Chondrocyte (in vitro differentiated cells): ENCODE measurements at regions not wholly inside any gene's neighbourhood (a gene's known extent, or its start where the extent isn't known, plus 50 kb on each side); places are given as distances from the start of the nearest gene placed in this dataset.
A peak's percentile ranks its signal among the peaks of the same experiment; 100 is the strongest.

ENCODE experiments used
- DNase-seq: peaks from one replicate; pipeline ENCODE4 v3.0.0; 2021; ENCODE audit warnings: mixed read lengths, low spot score
- H3K27ac Mint-ChIP-seq: one replicate; pipeline ENCODE4 v1.8.0; 2021; ENCODE audit warnings: mild to moderate bottlenecking, moderate library complexity, mixed read lengths; ENCODE audit not compliant: unreplicated experiment
- H3K27me3 Mint-ChIP-seq: 2 replicates; pipeline ENCODE4 v1.8.0; 2021; ENCODE audit warnings: low read depth, mixed read lengths
- H3K36me3 Mint-ChIP-seq: 2 replicates; pipeline ENCODE4 v1.8.0; 2021; ENCODE audit warnings: low read depth, mixed read lengths
- H3K4me1 Mint-ChIP-seq: 2 replicates; pipeline ENCODE4 v1.8.0; 2021; ENCODE audit warnings: low read depth, mild to moderate bottlenecking, mixed read lengths
- H3K4me3 Mint-ChIP-seq: one replicate; pipeline ENCODE4 v1.8.0; 2021; ENCODE audit warnings: mild to moderate bottlenecking, moderate library complexity, mixed read lengths; ENCODE audit not compliant: unreplicated experiment
- H3K9me3 Mint-ChIP-seq: 2 replicates; pipeline ENCODE4 v1.8.0; 2021; ENCODE audit warnings: low read depth, mixed read lengths
- TF ChIP-seq, protein P1 (sequence below): fragments of 200-600 bp; sonication (generic); IDR thresholded peaks from 2 replicates; pipeline ENCODE4 v1.5.0; 2021; ENCODE audit warnings: antibody characterized with exemption, mild to moderate bottlenecking, moderate library complexity

DNA sequence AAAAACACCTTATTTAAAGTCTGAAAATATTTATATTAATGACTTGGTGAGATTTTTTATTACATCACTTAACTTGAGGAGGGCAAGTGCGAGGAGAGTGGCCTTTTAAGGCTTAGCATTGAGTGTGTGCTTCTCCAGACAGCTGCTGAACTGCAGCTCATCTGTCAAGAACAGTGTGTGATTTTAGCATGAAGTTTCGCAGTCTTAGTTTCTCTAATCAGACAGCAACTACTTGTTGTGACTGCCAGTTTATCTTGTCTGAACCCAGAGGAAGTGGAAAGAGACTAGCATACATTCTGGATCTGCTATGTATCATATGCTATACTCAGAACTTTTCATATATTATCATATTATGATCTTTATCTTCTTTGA is 291.7 kb upstream of the ROPN1 start:
- Mint-ChIP-seq H3K9me3 (peaks cover 6% of the 10 kb centered on the region), H3K4me3 (no peak overlapping the region), H3K27ac (peak overlapping the region; percentile 84), H3K36me3 (no peaks in the 10 kb centered on the region), H3K27me3 (no peaks in the 10 kb centered on the region), H3K4me1 (peaks cover 50% of the 10 kb centered on the region)
- DNase-seq: no peak
- TF ChIP-seq, protein P1, sequence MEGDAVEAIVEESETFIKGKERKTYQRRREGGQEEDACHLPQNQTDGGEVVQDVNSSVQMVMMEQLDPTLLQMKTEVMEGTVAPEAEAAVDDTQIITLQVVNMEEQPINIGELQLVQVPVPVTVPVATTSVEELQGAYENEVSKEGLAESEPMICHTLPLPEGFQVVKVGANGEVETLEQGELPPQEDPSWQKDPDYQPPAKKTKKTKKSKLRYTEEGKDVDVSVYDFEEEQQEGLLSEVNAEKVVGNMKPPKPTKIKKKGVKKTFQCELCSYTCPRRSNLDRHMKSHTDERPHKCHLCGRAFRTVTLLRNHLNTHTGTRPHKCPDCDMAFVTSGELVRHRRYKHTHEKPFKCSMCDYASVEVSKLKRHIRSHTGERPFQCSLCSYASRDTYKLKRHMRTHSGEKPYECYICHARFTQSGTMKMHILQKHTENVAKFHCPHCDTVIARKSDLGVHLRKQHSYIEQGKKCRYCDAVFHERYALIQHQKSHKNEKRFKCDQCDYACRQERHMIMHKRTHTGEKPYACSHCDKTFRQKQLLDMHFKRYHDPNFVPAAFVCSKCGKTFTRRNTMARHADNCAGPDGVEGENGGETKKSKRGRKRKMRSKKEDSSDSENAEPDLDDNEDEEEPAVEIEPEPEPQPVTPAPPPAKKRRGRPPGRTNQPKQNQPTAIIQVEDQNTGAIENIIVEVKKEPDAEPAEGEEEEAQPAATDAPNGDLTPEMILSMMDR: no peak

DNA sequence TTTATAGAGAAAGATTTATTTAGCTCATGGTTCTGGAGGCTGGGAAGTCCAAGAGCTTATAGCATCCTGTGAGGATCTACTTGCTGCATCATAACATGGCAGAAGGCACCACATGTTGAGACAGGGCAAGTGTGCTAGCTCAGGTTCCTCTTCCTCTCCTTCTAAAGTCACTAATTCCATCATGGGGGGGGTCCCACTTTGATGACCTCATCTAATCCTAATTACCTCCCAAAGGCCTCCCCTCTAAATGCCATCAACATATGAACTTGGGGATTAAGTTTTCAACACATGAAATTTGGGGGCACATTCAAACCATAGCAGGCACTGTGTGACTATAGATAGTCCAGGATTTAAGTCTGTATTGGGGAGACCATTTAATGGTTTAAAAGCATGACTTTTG is 297.1 kb upstream of the ROPN1 start:
- Mint-ChIP-seq H3K4me1 (peaks cover 30% of the 10 kb centered on the region), H3K27ac (no peak overlapping the region), H3K4me3 (no peak overlapping the region), H3K27me3 (no peaks in the 10 kb centered on the region), H3K9me3 (peaks cover 10% of the 10 kb centered on the region), H3K36me3 (peaks cover 2% of the 10 kb centered on the region)
- TF ChIP-seq, protein P1: no peak
- DNase-seq: no peak

DNA sequence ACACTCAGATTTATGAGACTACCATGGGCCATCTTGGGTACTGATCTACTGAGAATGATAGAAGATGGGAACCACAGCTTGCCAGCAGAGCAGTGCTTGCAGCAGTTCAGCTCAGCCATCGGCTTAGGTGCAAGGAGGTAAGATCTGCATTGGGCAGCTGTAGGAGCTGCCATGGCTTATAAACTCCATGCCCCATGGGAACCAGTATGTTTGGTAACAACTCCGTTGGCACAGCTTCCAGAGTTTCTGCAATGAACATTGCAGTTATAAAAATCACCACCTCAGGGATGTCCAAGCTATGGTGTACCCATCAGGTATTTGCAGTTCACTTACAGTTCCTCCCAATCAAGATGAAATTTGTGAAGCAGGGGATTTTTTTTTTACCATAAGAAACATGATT is 299.1 kb upstream of the ROPN1 start:
- TF ChIP-seq, protein P1: no peak
- H3K4me3 Mint-ChIP-seq: no peak overlapping the region
- peaks cover 18% of the 10 kb centered on the region for H3K4me1 Mint-ChIP-seq
- H3K9me3 Mint-ChIP-seq: peaks cover 10% of the 10 kb centered on the region
- no peaks in the 10 kb centered on the region for H3K27me3 Mint-ChIP-seq
- DNase-seq: no peak
- peaks cover 2% of the 10 kb centered on the region for H3K36me3 Mint-ChIP-seq
- no peak overlapping the region for H3K27ac Mint-ChIP-seq

DNA sequence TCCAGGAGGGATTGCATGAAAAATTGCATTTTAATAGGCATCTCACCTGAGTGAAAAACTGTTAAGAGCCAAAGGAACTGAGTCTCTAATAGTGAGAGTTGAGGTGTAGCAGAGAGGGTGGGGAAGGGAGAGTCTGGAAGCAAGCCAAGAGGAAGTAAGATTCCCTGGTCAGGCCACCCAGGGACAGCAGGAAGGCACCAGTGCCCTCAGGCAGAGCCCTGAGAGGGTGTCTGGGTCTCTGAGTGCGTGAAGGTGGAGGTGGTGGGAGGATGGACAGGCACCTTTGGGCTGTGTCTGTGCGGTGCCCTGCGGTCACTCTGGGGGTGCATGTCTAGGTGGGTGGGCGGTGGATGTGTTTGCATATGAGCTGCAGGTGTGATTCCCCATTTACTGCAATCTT is 300.4 kb upstream of the ROPN1 start:
- peaks cover 16% of the 10 kb centered on the region for H3K4me1 Mint-ChIP-seq
- peaks cover 2% of the 10 kb centered on the region for H3K36me3 Mint-ChIP-seq
- no peak overlapping the region for H3K27ac Mint-ChIP-seq
- H3K4me3 Mint-ChIP-seq: no peak overlapping the region
- TF ChIP-seq, protein P1: no peak
- peaks cover 10% of the 10 kb centered on the region for H3K9me3 Mint-ChIP-seq
- H3K27me3 Mint-ChIP-seq: no peaks in the 10 kb centered on the region
- no peak for DNase-seq

DNA sequence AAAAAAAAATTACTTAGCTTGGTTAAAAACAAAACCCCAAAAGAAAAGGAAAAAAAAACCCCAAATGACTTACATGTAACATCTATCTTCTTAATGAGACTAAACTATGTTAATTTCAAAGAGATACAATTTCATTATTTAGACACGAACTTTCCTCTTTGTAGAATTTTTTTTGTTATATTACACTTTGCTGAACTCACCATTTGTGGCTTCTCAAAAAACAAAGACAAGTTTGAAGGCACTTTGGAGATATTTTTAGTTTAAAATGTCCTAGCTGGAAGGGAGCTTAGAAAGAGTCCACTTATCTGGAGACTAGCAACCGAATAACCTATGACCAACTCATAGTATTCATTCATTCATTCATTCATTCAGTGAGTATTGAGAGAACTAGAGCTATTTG is 301.7 kb upstream of the ROPN1 start:
- H3K4me1 Mint-ChIP-seq: peaks cover 29% of the 10 kb centered on the region

More for the DNA sequence above, 301.7 kb upstream of the ROPN1 start:
- TF ChIP-seq, protein P1: no peak
- Mint-ChIP-seq H3K27me3 (no peaks in the 10 kb centered on the region), H3K9me3 (peaks cover 5% of the 10 kb centered on the region), H3K4me3 (no peak overlapping the region), H3K36me3 (peaks cover 2% of the 10 kb centered on the region), H3K27ac (no peak overlapping the region)
- no peak for DNase-seq
